B cell (primary cell): ENCODE measurements at regions not wholly inside any gene's neighbourhood (a gene's known extent, or its start where the extent isn't known, plus 50 kb on each side); places are given as distances from the start of the nearest gene placed in this dataset.

Experiments used
- ATAC-seq: fragments of 200-7000 bp; cut with Tn5 transposase; one replicate; pipeline ENCODE4 v1.10.0; 2021; ENCODE audit warnings: low read depth, mild to moderate bottlenecking, moderate number of reproducible peaks, moderate library complexity
- CTCF ChIA-PET: fragments of 350-600 bp; sonication (Branson Sonifier 250); formaldehyde crosslinking; loops from one replicate; lab custom pipeline; 2021; ENCODE audit warnings: antibody characterized with exemption, inconsistent platforms; lab: Charles Lee
- POLR2A ChIA-PET: fragments of 350-600 bp; sonication (Branson Sonifier 250); formaldehyde crosslinking; loops from one replicate; lab custom pipeline; 2021; ENCODE audit warnings: antibody characterized with exemption; lab: Charles Lee
- DNase-seq: peaks from one replicate; pipeline ENCODE4 v3.0.0; 2013
- H2AFZ ChIP-seq: 2 replicates; pipeline ENCODE4 v1.6.1; 2012; ENCODE audit warnings: mild to moderate bottlenecking, low read depth, low read length; ENCODE audit not compliant: insufficient read depth, poor library complexity, severe bottlenecking
- H3K27ac ChIP-seq, 2 donors: 1 replicate in 1 of 2; 2 replicates in 1 of 2; pipeline ENCODE4 v1.5.1; 2012 to 2013; ENCODE audit warnings: low read length in 2 of 2, mild to moderate bottlenecking in 2 of 2, moderate library complexity in 1 of 2
- H3K27me3 ChIP-seq, 4 experiments: fragments of 200-600 bp in 1 of 4; sonication (generic) in 1 of 4; replicated peaks in 1 of 4; 1 replicate in 2 of 4; 2 replicates in 2 of 4; pipeline versions ENCODE4 v1.6.1 to v1.7.0; 2013 to 2016; ENCODE audit warnings: low read length in 3 of 4, mild to moderate bottlenecking in 2 of 4, mixed read lengths in 1 of 4, moderate library complexity in 1 of 4; ENCODE audit not compliant: insufficient read depth in 4 of 4, control insufficient read depth in 3 of 4; ENCODE audit errors: control extremely low read depth in 1 of 4
- H3K36me3 ChIP-seq, 2 experiments: replicated peaks in 1 of 2; 1 replicate in 1 of 2; 2 replicates in 1 of 2; pipeline versions ENCODE4 v1.6.1 to v1.7.1; 2013; ENCODE audit warnings: low read length in 1 of 2; ENCODE audit not compliant: insufficient read depth in 2 of 2, control insufficient read depth in 1 of 2; ENCODE audit errors: control extremely low read depth in 1 of 2, extremely low read depth in 1 of 2
- H3K4me1 ChIP-seq, 2 donors: fragments of 200-600 bp in 1 of 2; sonication (generic) in 1 of 2; 1 replicate in 1 of 2; 2 replicates in 1 of 2; pipeline versions ENCODE4 v1.5.1 to v1.6.1; 2013 to 2017; ENCODE audit warnings: low read length in 2 of 2; ENCODE audit not compliant: control insufficient read depth in 2 of 2, insufficient read depth in 2 of 2
- H3K4me2 ChIP-seq: replicated peaks from 2 replicates; pipeline ENCODE3; 2012; ENCODE audit warnings: mild to moderate bottlenecking, low read depth, low read length; ENCODE audit not compliant: poor library complexity, severe bottlenecking
- H3K4me3 ChIP-seq, 5 experiments: fragments of 200-600 bp in 1 of 5; sonication (generic) in 1 of 5; 1 replicate in 3 of 5; 2 replicates in 2 of 5; pipeline versions ENCODE4 v1.5.1 to v1.7.0; 2011 to 2016; ENCODE audit warnings: low read length in 4 of 5, mild to moderate bottlenecking in 4 of 5, low read depth in 2 of 5, control low read depth in 1 of 5, moderate library complexity in 1 of 5; ENCODE audit not compliant: insufficient read depth in 1 of 5; ENCODE audit errors: control extremely low read depth in 1 of 5, extremely low read depth in 1 of 5
- H3K79me2 ChIP-seq: fragments of 200-600 bp; sonication (generic); one replicate; pipeline ENCODE4 v1.6.0; 2016; ENCODE audit warnings: low read length; ENCODE audit not compliant: control insufficient read depth, insufficient read depth
- H3K9ac ChIP-seq: fragments of 200-600 bp; sonication (generic); 2 replicates; pipeline ENCODE4 v1.6.1; 2017; ENCODE audit warnings: mild to moderate bottlenecking, low read length, moderate library complexity
- H3K9me3 ChIP-seq, 3 donors: one replicate each; pipeline versions ENCODE4 v1.6.1 to v1.7.1; 2013; ENCODE audit warnings: low read length in 2 of 3; ENCODE audit not compliant: control insufficient read depth in 2 of 3, insufficient read depth in 1 of 3; ENCODE audit errors: control extremely low read depth in 1 of 3
- H4K20me1 ChIP-seq: 2 replicates; pipeline ENCODE4 v1.6.0; 2012; ENCODE audit warnings: mild to moderate bottlenecking, low read length; ENCODE audit not compliant: insufficient read depth, control insufficient read depth, poor library complexity, severe bottlenecking
- H3K27ac Mint-ChIP-seq: one replicate; pipeline ENCODE4 v1.8.0; 2021; ENCODE audit warnings: mixed read lengths
- H3K27me3 Mint-ChIP-seq: one replicate; pipeline ENCODE4 v1.8.0; 2021; ENCODE audit warnings: mixed read lengths
- H3K4me1 Mint-ChIP-seq: one replicate; pipeline ENCODE4 v1.8.0; 2021; ENCODE audit warnings: mixed read lengths
- H3K4me3 Mint-ChIP-seq: one replicate; pipeline ENCODE4 v1.8.0; 2021; ENCODE audit warnings: mixed read lengths
- H3K9me3 Mint-ChIP-seq: one replicate; pipeline ENCODE4 v1.8.0; 2022; ENCODE audit warnings: mixed read lengths; ENCODE audit not compliant: insufficient read depth
- CTCF ChIP-seq: fragments of 200-600 bp; IDR thresholded peaks from one replicate; pipeline ENCODE4 v1.8.0; 2022; ENCODE audit warnings: antibody characterized with exemption, mild to moderate bottlenecking
- EZH2 ChIP-seq: IDR thresholded peaks from 2 replicates; pipeline ENCODE4 v1.6.1; 2012; ENCODE audit warnings: borderline replicate concordance, low read depth, mild to moderate bottlenecking, moderate library complexity, low read length; ENCODE audit not compliant: insufficient read depth, poor library complexity, severe bottlenecking
- WGBS: methylation state at CpG from one replicate; pipeline ENCODE4 v1.1.5; 2013; ENCODE audit warnings: missing lambda C conversion rate; ENCODE audit not compliant: insufficient coverage; 5-methylcytosine and 5-hydroxymethylcytosine counted together
- intact Hi-C: fragments of 100-400 bp; cut with micrococcal nuclease; formaldehyde crosslinking; loops from one replicate; pipeline ENCODE4 v1.10.0; 2022

- Histone ChIP-seq H3K27me3 (peaks cover 0 to 4% (median 0%) of the 10 kb centered on the region in 4 experiments), H3K4me3 (no peak overlapping the region), H3K27ac (no peak overlapping the region), H3K79me2 (no peaks in the 10 kb centered on the region), H2AFZ (no peak overlapping the region), H3K4me1 (no peaks in the 10 kb centered on the region), H3K9ac (no peak overlapping the region), H3K9me3 (peaks cover 0 to 3% (median 0%) of the 10 kb centered on the region in 3 donors), H3K4me2 (no peak overlapping the region), H3K36me3 (no peaks in the 10 kb centered on the region), H4K20me1 (no peaks in the 10 kb centered on the region)
- no peaks in the 10 kb centered on the region for H3K9me3 Mint-ChIP-seq
- ATAC-seq (no peak), DNase-seq (no peak)
- no peak overlapping the region for H3K4me3 Mint-ChIP-seq
- peaks cover 14% of the 10 kb centered on the region for H3K27me3 Mint-ChIP-seq
- ChIA-PET POLR2A (no interaction called here), CTCF (interaction anchor here (0.7 kb wide), 1 partner anchor 324 kb away, joined by 3 read pairs; no protein-coding TSS in a partner anchor)
- 89% methylated on average over 6 of the region's 8 CpGs for WGBS
- no peaks in the 10 kb centered on the region for H3K4me1 Mint-ChIP-seq
- no peak overlapping the region for H3K27ac Mint-ChIP-seq
- intact Hi-C loops, result no loop called here
- TF ChIP-seq EZH2 (no peak), CTCF (no peak)
Observed at GRCh38 chr6:15763837-15764236, 101.0 kb upstream of the DTNBP1 start.

GRCh38 chr6:15763364-15763763, 100.5 kb upstream of the DTNBP1 start:
- no peak overlapping the region for H3K27ac ChIP-seq
- intact Hi-C loops, result no loop called here
- H2AFZ ChIP-seq, result no peak overlapping the region
- no peak for ATAC-seq
- H3K4me2 ChIP-seq, result no peak overlapping the region
- H3K4me1 ChIP-seq, result no peaks in the 10 kb centered on the region
- H3K79me2 ChIP-seq, result no peaks in the 10 kb centered on the region
- H3K27me3 Mint-ChIP-seq, result peaks cover 14% of the 10 kb centered on the region
- no peak overlapping the region for H3K9ac ChIP-seq
- CTCF ChIA-PET, result interaction anchor here (0.7 kb wide), 1 partner anchor 325 kb away, joined by 3 read pairs; no protein-coding TSS in a partner anchor
- POLR2A ChIA-PET, result no interaction called here
- DNase-seq, result no peak
- no peaks in the 10 kb centered on the region for H3K9me3 Mint-ChIP-seq
- H3K4me1 Mint-ChIP-seq, result no peaks in the 10 kb centered on the region
- H3K4me3 ChIP-seq, result no peak overlapping the region
- no CpG with 5 or more reads among the region's 3 CpGs for WGBS
- TF ChIP-seq EZH2 (no peak), CTCF (no peak)
- no peak overlapping the region for H3K4me3 Mint-ChIP-seq
- H3K27me3 ChIP-seq, result peaks cover 0 to 4% (median 0%) of the 10 kb centered on the region in 4 experiments
- H3K9me3 ChIP-seq, result peaks cover 0 to 8% (median 0%) of the 10 kb centered on the region in 3 donors
- no peak overlapping the region for H3K27ac Mint-ChIP-seq
- H4K20me1 ChIP-seq, result no peaks in the 10 kb centered on the region
- no peaks in the 10 kb centered on the region for H3K36me3 ChIP-seq
